H1 (cell line): ENCODE measurements at regions not wholly inside any gene's neighbourhood (a gene's known extent, or its start where the extent isn't known, plus 50 kb on each side); places are given as distances from the start of the nearest gene placed in this dataset.

ENCODE experiments used
- CTCF ChIA-PET: fragments of 300-600 bp; sonication (Branson Sonifier 250); formaldehyde crosslinking; loops from one replicate; lab custom pipeline; 2021; ENCODE audit not compliant: partially characterized antibody; lab: Charles Lee
- POLR2A ChIA-PET: fragments of 300-600 bp; sonication (Branson Sonifier 250); formaldehyde crosslinking; loops from one replicate; lab custom pipeline; 2021; ENCODE audit warnings: inconsistent platforms; ENCODE audit not compliant: partially characterized antibody; lab: Charles Lee
- DNase-seq, 2 experiments: peaks; one replicate each; pipeline versions ENCODE4 v3.0.0 to v3.0.0-alpha.2; 2010 to 2022; ENCODE audit warnings: low spot score in 2 of 2, low read depth in 1 of 2, mixed read lengths in 1 of 2
- FAIRE-seq: peaks from 2 replicates; lab custom pipeline; 2011; peaks lifted over from hg19 to GRCh38; lab: Jason Lieb, UNC
- H2AFZ ChIP-seq: 2 replicates; pipeline ENCODE4 v1.8.1; 2012; ENCODE audit warnings: low read length, inconsistent platforms
- H2AK5ac ChIP-seq: 2 replicates; pipeline ENCODE4 v1.6.1; 2013; ENCODE audit warnings: low read depth, low read length
- H2BK120ac ChIP-seq: replicated peaks from 2 replicates; pipeline ENCODE3; 2013; ENCODE audit warnings: low read depth, low read length, inconsistent platforms
- H2BK12ac ChIP-seq: 2 replicates; pipeline ENCODE4 v1.6.1; 2013; ENCODE audit warnings: low read depth, low read length
- H2BK15ac ChIP-seq: 2 replicates; pipeline ENCODE4 v1.6.1; 2013; ENCODE audit warnings: low read length
- H2BK20ac ChIP-seq: 2 replicates; pipeline ENCODE4 v1.6.1; 2013; ENCODE audit warnings: low read length
- H2BK5ac ChIP-seq: 2 replicates; pipeline ENCODE4 v1.6.1; 2013; ENCODE audit warnings: low read depth, low read length
- H3K14ac ChIP-seq: 2 replicates; pipeline ENCODE4 v1.6.1; 2013; ENCODE audit warnings: inconsistent platforms; ENCODE audit not compliant: insufficient read length
- H3K18ac ChIP-seq: 2 replicates; pipeline ENCODE4 v1.6.1; 2013; ENCODE audit warnings: low read length; ENCODE audit errors: extremely low read depth
- H3K23ac ChIP-seq: 2 replicates; pipeline ENCODE4 v1.6.1; 2013; ENCODE audit warnings: inconsistent platforms; ENCODE audit not compliant: insufficient read length
- H3K23me2 ChIP-seq: 2 replicates; pipeline ENCODE4 v1.6.1; 2013; ENCODE audit warnings: low read depth, low read length
- H3K27ac ChIP-seq: 2 replicates; pipeline ENCODE4 v1.6.1; 2011; ENCODE audit warnings: low read depth, low read length, inconsistent platforms
- H3K27me3 ChIP-seq, 4 experiments: replicated peaks in 1 of 4; 1 replicate in 1 of 4; 2 replicates in 3 of 4; pipeline versions ENCODE4 v1.6.1 to v1.8.1; 2011 to 2013; ENCODE audit warnings: low read length in 3 of 4, mild to moderate bottlenecking in 3 of 4, inconsistent platforms in 2 of 4, mixed read lengths in 2 of 4, moderate library complexity in 1 of 4; ENCODE audit not compliant: control insufficient read depth in 3 of 4, insufficient read depth in 3 of 4; ENCODE audit errors: extremely low read depth in 1 of 4
- H3K36me3 ChIP-seq, 4 experiments: 2 replicates each; pipeline versions ENCODE4 v1.6.1 to v1.8.1; 2011 to 2013; ENCODE audit warnings: mild to moderate bottlenecking in 4 of 4, low read length in 3 of 4, moderate library complexity in 2 of 4, control low read depth in 1 of 4, inconsistent platforms in 1 of 4; ENCODE audit not compliant: insufficient read depth in 4 of 4, control insufficient read depth in 2 of 4
- H3K4ac ChIP-seq: replicated peaks from 2 replicates; pipeline ENCODE3; 2013; ENCODE audit warnings: low read length, low read depth, mixed read lengths, inconsistent platforms; ENCODE audit not compliant: insufficient read length
- H3K4me1 ChIP-seq, 4 experiments: replicated peaks in 1 of 4; 1 replicate in 1 of 4; 2 replicates in 3 of 4; pipeline versions ENCODE4 v1.6.1 to v1.8.1; 2011 to 2013; ENCODE audit warnings: low read length in 3 of 4, inconsistent platforms in 2 of 4, mixed read lengths in 1 of 4; ENCODE audit not compliant: insufficient read depth in 4 of 4, control insufficient read depth in 3 of 4
- H3K4me2 ChIP-seq, 2 experiments: 2 replicates each; pipeline versions ENCODE4 v1.6.1 to v1.8.1; 2011 to 2013; ENCODE audit warnings: low read depth in 2 of 2, low read length in 2 of 2, control low read depth in 1 of 2, inconsistent platforms in 1 of 2, mild to moderate bottlenecking in 1 of 2; ENCODE audit not compliant: insufficient read depth in 1 of 2
- H3K4me3 ChIP-seq, 4 experiments: fragments of 200-600, 300-600 bp in 1 of 4; sonication (generic), shearing (Covaris generic), sonication (Bioruptor Twin) in 1 of 4; 2 replicates each; pipeline versions ENCODE4 v1.5.1 to v1.8.1; 2011 to 2016; ENCODE audit warnings: low read length in 4 of 4, low read depth in 3 of 4, control low read depth in 2 of 4, inconsistent platforms in 2 of 4, mild to moderate bottlenecking in 2 of 4, mixed read lengths in 1 of 4, moderate library complexity in 1 of 4; ENCODE audit not compliant: insufficient read depth in 2 of 4; ENCODE audit errors: extremely low read depth in 1 of 4
- H3K56ac ChIP-seq: replicated peaks from 2 replicates; pipeline ENCODE3; 2013; ENCODE audit warnings: low read depth, mild to moderate bottlenecking, mixed read lengths, low read length, inconsistent platforms; ENCODE audit not compliant: insufficient read length
- H3K79me1 ChIP-seq: 2 replicates; pipeline ENCODE4 v1.6.1; 2013; ENCODE audit warnings: low read depth, low read length, control low read depth
- H3K79me2 ChIP-seq, 2 experiments: 2 replicates each; pipeline versions ENCODE4 v1.6.1 to v1.8.1; 2012 to 2013; ENCODE audit warnings: low read length in 2 of 2, mild to moderate bottlenecking in 2 of 2, inconsistent platforms in 1 of 2; ENCODE audit not compliant: insufficient read depth in 2 of 2, control insufficient read depth in 1 of 2
- H3K9ac ChIP-seq, 4 experiments: replicated peaks in 1 of 4; 1 replicate in 1 of 4; 2 replicates in 3 of 4; pipeline versions ENCODE4 v1.6.1 to v1.8.1; 2011 to 2013; ENCODE audit warnings: low read depth in 3 of 4, low read length in 3 of 4, control low read depth in 2 of 4, mild to moderate bottlenecking in 2 of 4, moderate library complexity in 2 of 4, inconsistent platforms in 1 of 4; ENCODE audit errors: extremely low read depth in 1 of 4
- H3K9me3 ChIP-seq, 2 experiments: 2 replicates each; pipeline versions ENCODE4 v1.6.1 to v1.8.1; 2012 to 2013; ENCODE audit warnings: mild to moderate bottlenecking in 2 of 2, moderate library complexity in 2 of 2, control low read depth in 1 of 2, inconsistent platforms in 1 of 2, low read depth in 1 of 2, low read length in 1 of 2, mixed read lengths in 1 of 2; ENCODE audit not compliant: insufficient read depth in 2 of 2
- H4K20me1 ChIP-seq, 2 experiments: replicated peaks in 1 of 2; 2 replicates each; pipeline versions ENCODE3 to v1.8.1; 2011 to 2013; ENCODE audit warnings: inconsistent platforms in 2 of 2, low read length in 2 of 2, mild to moderate bottlenecking in 1 of 2; ENCODE audit not compliant: insufficient read depth in 2 of 2, control insufficient read depth in 1 of 2
- H4K5ac ChIP-seq: 2 replicates; pipeline ENCODE4 v1.6.1; 2013; ENCODE audit warnings: low read length, low read depth, mixed read lengths, inconsistent platforms; ENCODE audit not compliant: insufficient read length
- H4K8ac ChIP-seq: 2 replicates; pipeline ENCODE4 v1.8.0; 2013; ENCODE audit warnings: mild to moderate bottlenecking, moderate library complexity, low read length, inconsistent platforms; ENCODE audit not compliant: insufficient read depth; ENCODE audit errors: extremely low read depth
- H4K91ac ChIP-seq: replicated peaks from 2 replicates; pipeline ENCODE3; 2013; ENCODE audit warnings: low read length, mixed read lengths, inconsistent platforms; ENCODE audit not compliant: insufficient read length
- BRCA1 ChIP-seq: IDR thresholded peaks from 2 replicates; pipeline ENCODE4 v1.6.1; 2012; ENCODE audit warnings: low read depth, low read length, improper control_type of control experiment
- CBX5 ChIP-seq: fragments of 300-800, 300-1000 bp; sonication (generic); IDR thresholded peaks from 2 replicates; pipeline ENCODE4 v1.7.1; 2016; ENCODE audit warnings: antibody characterized with exemption, low read length, low read depth
- KDM1A ChIP-seq: fragments of 200-600, 300-600 bp; sonication (generic); IDR thresholded peaks from 2 replicates; pipeline ENCODE4 v1.7.1; 2016; ENCODE audit warnings: mild to moderate bottlenecking, low read length, borderline replicate concordance
- KDM4A ChIP-seq: IDR thresholded peaks from one replicate; pipeline ENCODE4 v1.7.1; 2012; ENCODE audit warnings: low read depth, mild to moderate bottlenecking, moderate library complexity, low read length, inconsistent platforms; ENCODE audit not compliant: severe bottlenecking
- POLR2AphosphoS5 ChIP-seq: IDR thresholded peaks from 2 replicates; pipeline ENCODE4 v1.6.1; 2011; ENCODE audit warnings: low read depth, low read length
- POU5F1 ChIP-seq: IDR thresholded peaks from 2 replicates; pipeline ENCODE4 v1.6.1; 2011; ENCODE audit warnings: low read depth, mild to moderate bottlenecking, low read length, moderate library complexity
- SP4 ChIP-seq: IDR thresholded peaks from 2 replicates; pipeline ENCODE4 v1.6.1; 2012; ENCODE audit warnings: low read length, inconsistent platforms
- TAF1 ChIP-seq: IDR thresholded peaks from 2 replicates; pipeline ENCODE4 v1.6.1; 2011; ENCODE audit warnings: mild to moderate bottlenecking, low read depth, low read length
- TBP ChIP-seq: IDR thresholded peaks from 2 replicates; pipeline ENCODE4 v1.6.1; 2011; ENCODE audit warnings: low read depth, low read length, improper control_type of control experiment
- TCF12 ChIP-seq: IDR thresholded peaks from 2 replicates; pipeline ENCODE4 v1.6.1; 2011; ENCODE audit warnings: low read depth, mild to moderate bottlenecking, low read length
- WGBS, 2 experiments: shearing (Covaris generic) in 1 of 2; methylation state at CpG; one replicate each; pipeline versions ENCODE4 v1.1.6 to v1.1.7; 2013 to 2015; ENCODE audit warnings: low lambda C conversion rate in 2 of 2, mixed read lengths in 2 of 2, inconsistent platforms in 1 of 2, low coverage in 1 of 2, missing lambda C conversion rate in 1 of 2; ENCODE audit not compliant: insufficient replicate concordance in 2 of 2, insufficient coverage in 1 of 2, insufficient read length in 1 of 2; ENCODE audit errors: extremely low coverage in 1 of 2, missing lambda C conversion rate in 1 of 2; 5-methylcytosine and 5-hydroxymethylcytosine counted together
- TF ChIP-seq, protein P1 (sequence below): IDR thresholded peaks from 2 replicates; pipeline ENCODE4 v1.6.1; 2011; ENCODE audit warnings: low read depth, mild to moderate bottlenecking, low read length; ENCODE audit not compliant: insufficient read depth
- TF ChIP-seq, protein P2 (sequence below): IDR thresholded peaks from 2 replicates; pipeline ENCODE4 v1.6.1; 2012; ENCODE audit warnings: inconsistent platforms
- TF ChIP-seq, protein P3 (sequence below), 3 experiments: IDR thresholded peaks; 1 replicate in 2 of 3; 2 replicates in 1 of 3; pipeline versions ENCODE4 v1.5.1 to v1.6.1; 2011; ENCODE audit warnings: low read length in 3 of 3, mild to moderate bottlenecking in 3 of 3, inconsistent platforms in 2 of 3, low read depth in 1 of 3, moderate library complexity in 1 of 3; ENCODE audit not compliant: insufficient read depth in 1 of 3; ENCODE audit errors: control extremely low read depth in 1 of 3

DNA sequence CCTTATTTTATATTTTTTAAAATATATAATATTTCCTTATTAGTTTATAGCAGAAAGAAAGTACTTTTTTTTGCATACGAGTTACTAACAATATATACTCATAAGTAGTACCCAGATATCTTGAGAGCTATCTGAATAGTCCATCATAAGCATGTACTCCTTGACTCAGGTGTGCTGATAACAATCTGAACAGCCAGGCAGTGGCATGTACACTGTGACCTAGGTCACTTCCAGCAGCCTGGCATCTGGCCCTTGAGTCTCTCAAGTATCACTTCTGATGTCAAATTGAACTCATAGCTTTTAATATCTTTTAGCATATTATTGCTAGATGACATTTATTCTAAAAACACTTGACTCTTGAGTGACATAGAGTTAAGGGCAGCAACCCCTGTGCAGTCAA lies 1576.7 kb downstream of the SLITRK1 start:
- Histone ChIP-seq H2AK5ac (no peak overlapping the region), H4K8ac (no peak overlapping the region), H3K4me2 (no peak overlapping the region), H3K79me1 (no peaks in the 10 kb centered on the region), H3K4me1 (no peaks in the 10 kb centered on the region), H3K23me2 (no peaks in the 10 kb centered on the region), H4K20me1 (no peaks in the 10 kb centered on the region), H3K18ac (no peak overlapping the region), H3K4ac (no peak overlapping the region), H2BK20ac (no peak overlapping the region), H2AFZ (no peak overlapping the region), H3K9me3 (no peaks in the 10 kb centered on the region), H3K27ac (no peak overlapping the region), H3K14ac (no peak overlapping the region), H4K91ac (no peak overlapping the region), H2BK5ac (no peak overlapping the region), H3K9ac (no peak overlapping the region), H4K5ac (no peak overlapping the region), H3K36me3 (no peaks in the 10 kb centered on the region), H2BK120ac (no peak overlapping the region), H3K4me3 (no peak overlapping the region), H3K23ac (no peak overlapping the region), H2BK15ac (no peak overlapping the region), H3K79me2 (no peaks in the 10 kb centered on the region), H3K56ac (no peak overlapping the region), H3K27me3 (no peaks in the 10 kb centered on the region), H2BK12ac (no peak overlapping the region)
- CTCF ChIA-PET = no interaction called here
- FAIRE-seq = no peak
- WGBS, 2 experiments = 82% methylated on average over 1 of the region's 1 CpG; no CpG with 5 or more reads in 1 of the 2 experiments
- POLR2A ChIA-PET = no interaction called here
- no peak for DNase-seq
- TF ChIP-seq TBP = no peak
- TF ChIP-seq POLR2AphosphoS5 = no peak
- TF ChIP-seq SP4 = no peak
- TF ChIP-seq TCF12 = no peak
- TF ChIP-seq TAF1 = no peak
- TF ChIP-seq POU5F1 = no peak
- TF ChIP-seq CBX5 = no peak
- TF ChIP-seq, protein P1, sequence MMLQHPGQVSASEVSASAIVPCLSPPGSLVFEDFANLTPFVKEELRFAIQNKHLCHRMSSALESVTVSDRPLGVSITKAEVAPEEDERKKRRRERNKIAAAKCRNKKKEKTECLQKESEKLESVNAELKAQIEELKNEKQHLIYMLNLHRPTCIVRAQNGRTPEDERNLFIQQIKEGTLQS = no peak
- TF ChIP-seq, protein P2, sequence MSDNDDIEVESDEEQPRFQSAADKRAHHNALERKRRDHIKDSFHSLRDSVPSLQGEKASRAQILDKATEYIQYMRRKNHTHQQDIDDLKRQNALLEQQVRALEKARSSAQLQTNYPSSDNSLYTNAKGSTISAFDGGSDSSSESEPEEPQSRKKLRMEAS = no peak
- TF ChIP-seq, protein P3, sequence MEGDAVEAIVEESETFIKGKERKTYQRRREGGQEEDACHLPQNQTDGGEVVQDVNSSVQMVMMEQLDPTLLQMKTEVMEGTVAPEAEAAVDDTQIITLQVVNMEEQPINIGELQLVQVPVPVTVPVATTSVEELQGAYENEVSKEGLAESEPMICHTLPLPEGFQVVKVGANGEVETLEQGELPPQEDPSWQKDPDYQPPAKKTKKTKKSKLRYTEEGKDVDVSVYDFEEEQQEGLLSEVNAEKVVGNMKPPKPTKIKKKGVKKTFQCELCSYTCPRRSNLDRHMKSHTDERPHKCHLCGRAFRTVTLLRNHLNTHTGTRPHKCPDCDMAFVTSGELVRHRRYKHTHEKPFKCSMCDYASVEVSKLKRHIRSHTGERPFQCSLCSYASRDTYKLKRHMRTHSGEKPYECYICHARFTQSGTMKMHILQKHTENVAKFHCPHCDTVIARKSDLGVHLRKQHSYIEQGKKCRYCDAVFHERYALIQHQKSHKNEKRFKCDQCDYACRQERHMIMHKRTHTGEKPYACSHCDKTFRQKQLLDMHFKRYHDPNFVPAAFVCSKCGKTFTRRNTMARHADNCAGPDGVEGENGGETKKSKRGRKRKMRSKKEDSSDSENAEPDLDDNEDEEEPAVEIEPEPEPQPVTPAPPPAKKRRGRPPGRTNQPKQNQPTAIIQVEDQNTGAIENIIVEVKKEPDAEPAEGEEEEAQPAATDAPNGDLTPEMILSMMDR (IDR thresholded peaks at IDR 0.05; ENCODE audit: control extremely low read depth in 1 of 3, insufficient read depth in 1 of 3, low read depth in 1 of 3, low read length in 3 of 3) = no peak
- no peak for TF ChIP-seq KDM4A
- no peak for TF ChIP-seq KDM1A
- no peak for TF ChIP-seq BRCA1
